Renal cortex interstitium (tissue), 11 donors: ENCODE measurements at regions not wholly inside any gene's neighbourhood (a gene's known extent, or its start where the extent isn't known, plus 50 kb on each side); places are given as distances from the start of the nearest gene placed in this dataset.

Experiments
- DNase-seq, 11 donors: peaks; one replicate each; pipeline ENCODE4 v3.0.0-alpha.2; 2013; ENCODE audit warnings: low read depth in 9 of 11, low spot score in 4 of 11; ENCODE audit errors: extremely low read depth in 1 of 11

GRCh38 chr1:232462213-232462612 lies 167.7 kb downstream of the SIPA1L2 start:
- DNase-seq, result no peak

- DNase-seq, result no peak
These were observed 170.1 kb downstream of the SIPA1L2 start for GRCh38 chr1:232459826-232460225.

- DNase-seq, result no peak
These were observed 170.8 kb downstream of the SIPA1L2 start for GRCh38 chr1:232459087-232459486.

- no peak for DNase-seq
These were observed 172.3 kb downstream of the SIPA1L2 start for GRCh38 chr1:232457595-232457994.

- no peak for DNase-seq
These were observed 173.2 kb downstream of the SIPA1L2 start for GRCh38 chr1:232456714-232457113.

- no peak for DNase-seq
These were observed 175.6 kb downstream of the SIPA1L2 start for GRCh38 chr1:232454227-232454886.

GRCh38 chr1:232452736-232453440 lies 177.0 kb downstream of the SIPA1L2 start:
- DNase-seq, result no peak

GRCh38 chr1:232452117-232452516 lies 177.8 kb downstream of the SIPA1L2 start:
- DNase-seq, result no peak

- DNase-seq, result no peak
These were observed 178.4 kb downstream of the SIPA1L2 start for GRCh38 chr1:232451506-232451905.

GRCh38 chr1:232450615-232451014 lies 179.3 kb downstream of the SIPA1L2 start:
- no peak for DNase-seq

- DNase-seq, result no peak
These were observed 182.8 kb downstream of the SIPA1L2 start for GRCh38 chr1:232447125-232447524.

- DNase-seq, result no peak
These were observed 184.4 kb downstream of the SIPA1L2 start for GRCh38 chr1:232445361-232446106.

GRCh38 chr1:232443372-232443771 lies 186.6 kb downstream of the SIPA1L2 start:
- no peak for DNase-seq

- DNase-seq, result no peak
These were observed 188.9 kb downstream of the SIPA1L2 start for GRCh38 chr1:232441036-232441411.

- DNase-seq, result no peak
These were observed 189.5 kb downstream of the SIPA1L2 start for GRCh38 chr1:232440325-232441035.

- DNase-seq, result no peak
These were observed 190.9 kb downstream of the SIPA1L2 start for GRCh38 chr1:232439011-232439410.

GRCh38 chr1:232438476-232438875 lies 191.5 kb downstream of the SIPA1L2 start:
- no peak for DNase-seq

GRCh38 chr1:232437510-232437909 lies 192.4 kb downstream of the SIPA1L2 start:
- no peak for DNase-seq

GRCh38 chr1:232435729-232436128 lies 194.2 kb downstream of the SIPA1L2 start:
- peak in 2 of 11 donors; percentile 35 to 51 for DNase-seq

GRCh38 chr1:232432313-232432712 lies 197.6 kb downstream of the SIPA1L2 start:
- no peak for DNase-seq
